ENCODE measurements at regions not wholly inside any gene's neighbourhood (a gene's known extent, or its start where the extent isn't known, plus 50 kb on each side); places are given as distances from the start of the nearest gene placed in this dataset.

DNA sequence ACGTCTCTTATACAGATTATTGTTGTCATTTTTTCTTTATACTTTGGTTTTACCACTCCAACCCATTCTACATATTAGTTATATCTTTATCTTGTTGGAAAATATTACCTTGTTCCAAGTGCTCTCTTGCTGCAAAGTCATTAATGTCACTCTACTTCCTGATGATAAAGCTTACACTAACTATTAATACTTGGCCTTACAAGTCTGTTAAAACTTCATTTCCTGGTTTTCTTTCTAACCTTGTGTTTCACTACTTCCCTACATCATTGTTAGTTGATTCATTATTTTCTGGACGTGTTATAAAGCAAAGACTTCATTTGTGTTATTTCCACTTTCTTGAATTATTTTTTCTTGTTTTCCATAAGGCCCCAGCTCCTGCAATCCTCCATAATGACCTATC lies 382.6 kb upstream of the CDH20 start:
- no peak overlapping the region for H3K4me3 ChIP-seq (ENCODE audit: low read depth, low read length)
- no peak for DNase-seq (ENCODE audit: low read depth)
- TF ChIP-seq, protein P1, sequence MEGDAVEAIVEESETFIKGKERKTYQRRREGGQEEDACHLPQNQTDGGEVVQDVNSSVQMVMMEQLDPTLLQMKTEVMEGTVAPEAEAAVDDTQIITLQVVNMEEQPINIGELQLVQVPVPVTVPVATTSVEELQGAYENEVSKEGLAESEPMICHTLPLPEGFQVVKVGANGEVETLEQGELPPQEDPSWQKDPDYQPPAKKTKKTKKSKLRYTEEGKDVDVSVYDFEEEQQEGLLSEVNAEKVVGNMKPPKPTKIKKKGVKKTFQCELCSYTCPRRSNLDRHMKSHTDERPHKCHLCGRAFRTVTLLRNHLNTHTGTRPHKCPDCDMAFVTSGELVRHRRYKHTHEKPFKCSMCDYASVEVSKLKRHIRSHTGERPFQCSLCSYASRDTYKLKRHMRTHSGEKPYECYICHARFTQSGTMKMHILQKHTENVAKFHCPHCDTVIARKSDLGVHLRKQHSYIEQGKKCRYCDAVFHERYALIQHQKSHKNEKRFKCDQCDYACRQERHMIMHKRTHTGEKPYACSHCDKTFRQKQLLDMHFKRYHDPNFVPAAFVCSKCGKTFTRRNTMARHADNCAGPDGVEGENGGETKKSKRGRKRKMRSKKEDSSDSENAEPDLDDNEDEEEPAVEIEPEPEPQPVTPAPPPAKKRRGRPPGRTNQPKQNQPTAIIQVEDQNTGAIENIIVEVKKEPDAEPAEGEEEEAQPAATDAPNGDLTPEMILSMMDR (IDR thresholded peaks at IDR 0.05; ENCODE audit: low read depth, low read length, missing control alignments) = no peak
- in situ Hi-C loops (cut with HindIII; ENCODE audit: low sequenced_read_pairs) = no loop called here

DNA sequence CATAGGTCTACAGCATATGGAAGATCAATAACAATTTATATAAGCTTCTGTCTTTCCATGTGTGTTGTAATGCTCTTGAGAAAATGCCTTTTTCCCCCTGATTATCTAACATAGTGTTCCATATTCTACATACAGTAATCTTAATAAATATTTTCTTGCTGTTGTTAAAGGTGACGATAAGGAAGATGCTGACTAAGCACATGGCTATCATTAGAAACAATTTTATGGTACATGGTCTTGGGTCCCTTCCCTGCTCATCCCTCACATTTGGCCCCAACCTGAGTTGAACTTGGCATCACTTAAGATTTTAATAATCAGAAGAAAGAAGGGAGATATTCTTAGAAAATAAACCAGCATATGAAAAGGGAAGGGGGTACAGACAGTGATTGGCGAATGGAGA lies 382.1 kb upstream of the CDH20 start:
- no peak overlapping the region for H3K4me3 ChIP-seq (ENCODE audit: low read depth, low read length)
- TF ChIP-seq, protein P1 (IDR thresholded peaks at IDR 0.05; ENCODE audit: low read depth, low read length, missing control alignments) = no peak
- DNase-seq (ENCODE audit: low read depth) = no peak
- in situ Hi-C loops (cut with HindIII; ENCODE audit: low sequenced_read_pairs) = no loop called here

DNA sequence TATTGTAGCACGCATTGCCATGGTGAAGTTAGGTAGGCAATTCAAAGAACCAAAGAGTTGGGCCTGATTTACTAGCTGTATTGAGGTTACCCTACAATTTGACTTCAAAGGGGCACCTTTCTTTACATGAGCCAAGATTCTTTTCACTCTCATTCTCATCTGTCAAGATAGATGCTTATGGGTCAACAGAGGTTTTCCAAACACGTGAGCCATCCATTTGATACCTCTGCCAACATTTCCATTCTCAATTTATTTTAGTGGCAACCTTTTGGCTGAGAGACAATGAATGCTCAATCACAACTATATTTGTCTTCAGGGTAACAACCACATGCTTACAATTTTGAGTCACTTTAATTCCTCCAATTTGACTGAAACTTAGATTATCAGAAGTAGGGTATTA lies 370.6 kb upstream of the CDH20 start:
- TF ChIP-seq, protein P1 (IDR thresholded peaks at IDR 0.05; ENCODE audit: low read depth, low read length, missing control alignments) = no peak
- in situ Hi-C loops (cut with HindIII; ENCODE audit: low sequenced_read_pairs) = no loop called here

DNA sequence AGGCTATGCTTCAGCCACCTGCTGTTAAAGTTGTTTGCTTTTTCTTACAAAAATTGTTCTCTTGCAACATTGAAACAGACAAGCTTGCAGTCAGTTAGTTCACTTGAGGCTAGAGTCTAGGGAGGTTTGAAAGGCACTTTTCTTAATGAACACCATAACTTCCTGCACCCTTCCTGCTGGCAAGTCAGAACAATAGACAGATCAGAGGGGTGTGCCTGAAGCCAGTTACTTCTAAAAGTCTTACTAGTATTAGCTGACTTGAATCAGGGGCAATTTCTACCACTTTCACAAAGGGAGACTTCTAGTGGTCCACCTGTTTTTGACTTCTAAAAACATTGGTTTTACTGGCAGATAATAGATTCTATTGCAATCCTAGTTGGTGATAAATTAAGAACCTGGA lies 367.4 kb upstream of the CDH20 start:
- TF ChIP-seq, protein P1 (IDR thresholded peaks at IDR 0.05; ENCODE audit: low read depth, low read length, missing control alignments) = no peak
- in situ Hi-C loops (cut with HindIII; ENCODE audit: low sequenced_read_pairs) = no loop called here

More for the DNA sequence above, 370.6 kb upstream of the CDH20 start:
- no peak for DNase-seq (ENCODE audit: low read depth)
- H3K4me3 ChIP-seq (ENCODE audit: low read depth, low read length) = no peak overlapping the region

DNA sequence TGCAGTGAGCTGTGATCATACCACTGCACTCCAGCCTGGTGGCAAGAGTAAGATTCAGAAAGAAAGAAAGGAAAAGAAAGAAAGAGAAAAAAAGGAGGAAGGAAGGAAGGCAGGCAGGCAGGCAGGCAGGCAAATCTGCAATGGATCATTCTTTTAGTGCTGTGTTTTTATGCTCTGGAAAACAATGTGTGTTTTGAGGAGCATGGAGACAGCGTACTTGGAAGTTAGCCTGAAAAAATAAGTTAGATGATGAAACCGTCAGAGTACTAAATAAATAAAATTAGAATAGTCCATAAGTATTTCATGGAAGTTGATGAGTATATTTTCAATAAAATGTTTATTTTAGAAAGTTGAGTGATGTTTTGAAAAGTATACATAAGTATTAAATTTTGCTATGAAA lies 366.4 kb upstream of the CDH20 start:
- in situ Hi-C loops (cut with HindIII; ENCODE audit: low sequenced_read_pairs) = no loop called here

More for the DNA sequence above, 367.4 kb upstream of the CDH20 start:
- H3K4me3 ChIP-seq (ENCODE audit: low read depth, low read length) = no peak overlapping the region
- DNase-seq (ENCODE audit: low read depth) = no peak

DNA sequence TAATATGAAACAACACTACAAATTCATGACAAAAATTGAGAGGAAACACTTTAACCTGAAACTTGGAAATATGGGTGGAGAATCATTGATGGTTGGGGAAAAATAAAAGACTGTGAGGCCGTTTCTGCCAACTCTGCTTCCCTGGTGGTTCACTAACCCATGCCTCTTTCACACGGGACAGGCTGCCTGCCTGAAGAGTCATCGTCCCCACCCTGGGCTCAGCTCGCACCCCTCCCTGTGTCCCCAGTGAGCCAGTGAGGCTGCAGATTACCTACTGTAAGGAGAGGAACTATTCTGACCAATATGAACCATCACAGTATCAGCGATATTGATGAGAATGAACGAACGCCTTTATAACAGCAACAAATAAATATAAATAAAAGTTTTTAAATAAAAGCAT lies 357.8 kb upstream of the CDH20 start:
- in situ Hi-C loops (cut with HindIII; ENCODE audit: low sequenced_read_pairs) = no loop called here
- no peak for DNase-seq (ENCODE audit: low read depth)
- TF ChIP-seq, protein P1 (IDR thresholded peaks at IDR 0.05; ENCODE audit: low read depth, low read length, missing control alignments) = no peak
- no peak overlapping the region for H3K4me3 ChIP-seq (ENCODE audit: low read depth, low read length)

More for the DNA sequence above, 366.4 kb upstream of the CDH20 start:
- no peak for DNase-seq (ENCODE audit: low read depth)
- TF ChIP-seq, protein P1 (IDR thresholded peaks at IDR 0.05; ENCODE audit: low read depth, low read length, missing control alignments) = no peak
- H3K4me3 ChIP-seq (ENCODE audit: low read depth, low read length) = no peak overlapping the region

DNA sequence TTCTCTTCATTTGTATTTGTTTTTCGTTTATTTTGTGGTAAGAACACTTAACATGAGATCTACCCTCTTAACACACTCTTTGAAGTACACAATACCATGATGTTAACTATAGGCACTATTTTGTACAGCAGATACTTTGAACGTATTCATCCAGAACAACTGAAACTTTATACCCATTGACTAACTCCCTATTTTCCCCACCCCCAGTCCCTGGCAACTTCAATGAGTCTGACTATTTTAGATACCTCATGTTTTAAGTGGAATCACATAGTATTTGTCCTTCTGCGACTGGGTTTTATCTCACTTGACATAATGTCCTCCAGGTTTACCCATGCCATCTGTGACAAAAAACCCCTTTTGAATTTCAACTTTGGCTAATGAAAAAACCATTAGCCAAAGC lies 356.3 kb upstream of the CDH20 start:
- no peak for DNase-seq (ENCODE audit: low read depth)
- H3K4me3 ChIP-seq (ENCODE audit: low read depth, low read length) = no peak overlapping the region
- TF ChIP-seq, protein P1 (IDR thresholded peaks at IDR 0.05; ENCODE audit: low read depth, low read length, missing control alignments) = no peak
- in situ Hi-C loops (cut with HindIII; ENCODE audit: low sequenced_read_pairs) = no loop called here

Data from astrocyte of the cerebellum (primary cell).